HG02610 (cell line): ENCODE measurements at regions not wholly inside any gene's neighbourhood (a gene's known extent, or its start where the extent isn't known, plus 50 kb on each side); places are given as distances from the start of the nearest gene placed in this dataset.
A peak's percentile ranks its signal among the peaks of the same experiment; 100 is the strongest.

Source experiments
- ATAC-seq: cut with Tn5 transposase; IDR thresholded peaks from one replicate; pipeline ENCODE4 v1.9.1; 2021; ENCODE audit warnings: mild to moderate bottlenecking, moderate library complexity; ENCODE audit not compliant: unreplicated experiment

DNA sequence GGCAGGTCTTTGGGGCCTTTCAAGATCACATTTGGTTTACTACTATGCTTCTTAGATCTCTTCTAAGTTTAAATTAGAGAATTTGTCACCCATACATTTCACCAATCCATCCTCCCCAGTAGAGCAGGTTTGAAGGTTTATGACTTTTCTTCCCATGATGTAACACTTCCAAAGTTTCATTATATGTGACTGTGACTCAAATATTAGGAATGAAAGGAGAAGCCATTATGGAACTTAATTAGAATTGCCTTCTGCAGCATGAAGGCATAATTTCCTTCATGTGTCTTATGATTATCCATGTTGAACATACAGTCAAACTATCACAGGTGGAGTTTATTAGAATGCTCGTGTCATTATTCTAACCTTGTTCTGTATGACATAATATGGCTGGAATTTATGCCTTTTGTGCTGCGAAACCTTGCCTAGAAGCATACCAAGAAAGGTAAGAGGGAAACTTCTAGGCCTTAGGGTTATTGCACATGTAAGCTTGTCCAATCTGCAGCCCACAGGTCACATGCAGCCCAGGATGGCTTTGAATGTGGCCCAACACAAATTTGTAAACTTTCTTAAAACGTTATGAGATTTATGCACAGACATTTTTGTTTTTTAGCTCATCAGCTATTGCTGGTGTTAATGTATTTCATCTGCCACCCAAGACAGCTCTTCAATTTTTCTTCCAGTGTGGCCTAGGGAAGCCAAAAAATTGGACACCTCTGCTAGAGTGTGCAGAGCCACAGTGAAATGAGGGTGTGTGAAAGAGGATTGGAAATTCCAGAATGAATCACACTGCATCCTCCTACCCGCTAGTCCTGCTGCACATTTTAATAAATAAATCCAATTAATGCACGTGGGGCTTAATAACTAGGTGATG lies 133.6 kb downstream of the TMEM26 start:
- ATAC-seq: no peak

DNA sequence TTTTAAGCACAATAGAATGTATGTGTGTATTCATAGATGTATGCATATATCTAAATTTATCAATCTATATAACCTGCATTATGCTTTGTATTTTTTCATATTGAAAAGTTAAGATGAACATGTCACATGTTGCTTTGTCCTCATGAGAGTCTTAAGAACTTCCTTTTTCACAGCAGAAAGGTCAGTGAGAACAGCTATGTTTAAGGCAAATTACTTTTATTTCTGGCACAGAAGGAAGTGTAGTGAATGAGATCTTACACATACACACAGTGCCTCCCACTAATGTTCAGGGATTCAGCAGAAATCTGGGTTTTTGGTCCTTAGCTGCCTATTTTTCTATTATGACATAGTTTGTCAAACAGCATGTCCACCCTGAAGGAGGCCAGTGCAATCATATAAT lies 134.8 kb downstream of the TMEM26 start:
- no peak for ATAC-seq

DNA sequence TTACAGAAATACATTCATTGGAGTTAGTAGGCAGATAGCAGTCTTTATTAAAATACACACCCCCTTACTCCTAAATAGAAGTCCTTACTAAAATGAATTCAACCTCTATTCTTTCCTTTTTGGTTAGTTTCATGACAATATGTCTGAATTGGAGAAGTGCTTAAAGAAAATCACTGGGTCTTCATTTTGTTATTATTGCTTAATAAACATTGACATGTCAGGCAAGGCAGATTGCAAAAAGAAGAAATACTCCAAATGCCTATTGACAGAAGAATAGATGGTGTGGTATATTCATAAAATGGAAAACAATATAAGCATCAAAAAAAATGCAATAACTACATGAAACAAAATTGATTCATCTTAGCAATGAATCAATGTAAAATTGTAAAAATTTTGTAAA lies 135.5 kb downstream of the TMEM26 start:
- ATAC-seq: no peak

DNA sequence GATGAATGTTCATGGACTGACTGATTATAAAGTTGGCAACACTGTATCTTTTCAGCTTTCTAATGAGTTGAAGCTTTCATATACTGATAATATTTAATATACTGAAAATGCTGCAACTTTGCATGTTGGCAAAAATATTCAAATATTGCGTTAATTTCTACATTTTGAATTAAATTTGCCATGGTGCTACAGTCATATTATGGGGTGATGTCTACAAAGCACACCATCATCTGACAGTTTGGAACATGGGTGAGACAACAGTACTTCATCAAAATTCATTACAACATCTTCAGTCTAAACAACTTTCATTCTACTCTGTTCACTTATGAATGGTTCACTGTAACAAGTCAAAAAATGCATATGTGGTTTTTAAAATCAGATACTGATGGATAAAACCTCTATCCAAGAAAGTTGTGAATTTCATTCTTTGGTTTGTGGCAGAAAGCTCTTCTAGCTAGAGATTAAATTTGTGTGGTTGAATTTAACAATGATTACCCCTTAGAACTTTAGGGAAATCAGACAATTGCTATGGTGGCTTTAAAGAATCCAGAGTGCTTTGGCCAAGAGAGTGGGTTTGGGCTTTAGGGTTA lies 136.4 kb downstream of the TMEM26 start:
- no peak for ATAC-seq

DNA sequence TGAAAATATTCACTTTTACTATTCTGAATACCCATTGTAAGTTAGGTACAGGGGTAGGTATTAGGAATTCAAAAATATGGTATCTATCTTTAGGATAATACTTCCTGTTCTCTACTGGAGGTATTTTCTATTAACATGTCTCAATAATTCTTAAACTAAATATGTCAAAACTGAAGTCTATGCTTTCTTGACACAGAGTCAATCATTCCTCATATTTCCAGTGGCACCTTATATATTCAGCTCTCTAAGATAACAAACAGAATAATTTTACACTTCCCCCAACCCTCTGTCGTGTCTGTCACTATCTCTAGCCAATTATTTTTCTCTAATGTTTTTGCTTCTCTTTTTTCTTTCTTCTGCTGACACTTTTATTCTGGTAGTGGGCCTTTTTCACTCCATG lies 138.9 kb downstream of the TMEM26 start:
- no peak for ATAC-seq

DNA sequence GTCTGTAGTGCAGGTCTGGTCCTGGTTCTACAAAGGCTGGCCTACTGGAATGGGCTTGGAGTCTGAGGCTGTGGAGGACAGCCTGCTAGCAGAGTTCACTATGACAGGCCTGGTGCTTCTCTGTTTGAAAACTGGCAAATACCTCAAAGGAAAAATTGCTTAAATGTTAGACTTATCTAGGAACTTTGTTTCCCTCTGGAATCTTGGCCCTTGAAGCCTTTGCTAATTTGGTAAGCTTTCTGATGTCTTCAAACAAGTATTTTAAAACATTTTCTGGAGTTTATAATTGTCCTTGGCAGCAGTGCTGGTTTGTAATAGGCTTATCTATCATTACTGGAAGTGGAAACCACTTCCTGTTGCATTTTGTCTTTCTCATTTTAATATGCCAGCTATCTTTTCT lies 139.7 kb downstream of the TMEM26 start:
- ATAC-seq: no peak

DNA sequence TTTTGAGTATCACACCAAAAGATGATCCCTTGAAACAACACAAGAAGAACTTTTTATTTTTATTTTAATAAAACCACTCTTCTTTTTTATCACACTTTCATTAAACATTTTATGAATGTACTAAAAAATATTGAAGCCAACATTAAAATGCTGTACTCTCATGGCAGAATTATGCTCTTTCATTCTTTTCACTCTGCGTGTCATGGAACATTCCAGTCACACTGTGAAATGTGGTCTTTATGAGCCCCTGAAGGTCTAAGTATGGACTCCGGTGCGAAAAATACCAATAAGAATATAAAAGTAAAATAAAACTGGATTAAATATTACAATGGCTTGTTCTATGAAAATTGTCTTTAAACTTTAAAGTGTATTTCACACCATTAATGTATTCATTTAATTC lies 148.4 kb downstream of the TMEM26 start:
- no peak for ATAC-seq

DNA sequence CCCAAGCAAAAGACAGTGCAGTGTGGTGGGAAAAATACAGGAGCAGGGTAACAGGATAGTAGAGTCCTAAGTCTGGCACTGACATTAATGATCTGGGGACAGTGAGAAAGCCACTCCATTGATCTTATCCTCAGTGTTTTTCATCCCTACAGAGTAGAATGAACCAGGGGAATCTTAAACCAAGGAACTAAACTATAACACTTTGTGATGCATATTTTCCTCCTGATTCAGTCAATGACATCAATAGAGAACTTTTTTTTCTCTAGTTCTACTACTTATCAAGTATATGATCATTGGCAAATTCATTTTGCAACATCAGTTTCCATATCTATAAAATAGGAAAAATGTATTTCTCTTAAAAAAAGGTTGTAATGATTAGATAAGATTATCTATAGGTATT lies 151.1 kb downstream of the TMEM26 start:
- ATAC-seq: no peak

DNA sequence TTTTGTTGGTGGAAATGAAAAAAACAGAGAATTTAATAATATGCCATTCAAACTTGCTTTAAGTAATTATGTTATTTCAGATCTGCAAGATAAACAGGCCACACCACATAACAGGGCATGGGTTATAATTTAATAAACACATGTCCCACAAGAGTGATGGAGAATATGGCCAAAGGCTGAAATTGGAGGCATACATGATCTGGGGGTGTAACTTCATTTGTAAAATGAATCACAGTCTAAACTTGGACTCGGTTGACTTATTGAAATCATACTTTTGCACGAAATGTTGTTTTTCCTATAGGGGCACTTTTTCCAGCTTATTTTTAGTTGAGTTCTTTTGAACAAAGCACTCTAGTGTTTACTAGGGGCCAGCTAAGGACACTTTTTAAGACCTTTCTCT lies 151.6 kb downstream of the TMEM26 start:
- no peak for ATAC-seq

DNA sequence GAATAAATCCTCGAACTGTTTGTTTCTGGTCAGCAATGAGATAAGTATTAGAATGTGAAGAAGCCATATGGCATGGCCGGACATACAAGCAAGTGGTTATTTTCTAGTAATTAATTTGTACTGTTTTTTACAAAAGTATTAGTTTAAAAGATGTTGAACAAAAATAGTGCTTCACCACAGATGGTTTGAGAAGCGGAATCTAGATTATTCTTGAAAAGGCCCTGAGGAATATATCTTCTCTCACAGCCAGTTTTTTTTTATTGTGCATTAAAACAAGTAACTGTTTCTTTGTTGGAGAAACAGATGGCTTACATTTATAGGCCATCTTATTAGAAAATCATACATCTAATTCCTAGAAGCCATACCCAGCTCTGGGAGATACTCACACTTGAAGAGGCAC lies 153.3 kb downstream of the TMEM26 start:
- no peak for ATAC-seq

DNA sequence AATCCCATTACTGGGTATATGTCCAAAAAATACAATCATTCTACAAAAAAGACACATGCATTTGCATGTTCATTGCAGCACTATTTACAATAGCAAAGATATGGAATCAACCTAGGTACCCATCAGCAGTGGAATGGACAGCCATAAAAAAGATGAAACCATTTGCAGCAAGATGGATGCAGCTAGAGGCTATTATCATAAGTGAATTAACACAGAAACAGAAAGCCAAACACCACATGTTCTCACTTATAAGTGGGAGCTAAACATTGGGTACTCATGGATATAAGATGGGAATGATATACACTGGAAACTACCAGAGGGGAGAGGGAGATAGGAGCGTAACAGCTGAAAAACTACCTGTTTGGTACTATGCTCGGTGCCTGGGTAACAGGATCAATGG lies 154.0 kb downstream of the TMEM26 start:
- no peak for ATAC-seq

DNA sequence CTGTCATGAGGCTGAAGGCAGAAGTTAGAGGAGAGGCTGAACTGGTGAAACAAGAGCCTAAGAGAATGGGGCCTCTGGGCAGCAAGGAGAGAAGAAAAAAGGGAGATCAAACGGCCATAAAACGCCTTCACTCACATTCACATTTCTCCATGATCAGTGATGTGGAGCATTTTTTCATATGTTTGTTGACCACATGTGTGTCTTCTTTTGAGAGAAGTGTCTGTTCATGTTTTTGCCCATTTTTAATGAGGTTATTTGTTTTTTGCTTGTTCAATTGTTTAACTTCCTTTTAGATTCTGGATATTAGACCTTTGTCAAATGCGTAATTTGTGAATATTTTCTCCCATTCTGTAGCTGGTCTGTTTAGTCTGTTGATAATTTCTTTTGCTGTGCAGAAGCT lies 155.0 kb downstream of the TMEM26 start:
- no peak for ATAC-seq

DNA sequence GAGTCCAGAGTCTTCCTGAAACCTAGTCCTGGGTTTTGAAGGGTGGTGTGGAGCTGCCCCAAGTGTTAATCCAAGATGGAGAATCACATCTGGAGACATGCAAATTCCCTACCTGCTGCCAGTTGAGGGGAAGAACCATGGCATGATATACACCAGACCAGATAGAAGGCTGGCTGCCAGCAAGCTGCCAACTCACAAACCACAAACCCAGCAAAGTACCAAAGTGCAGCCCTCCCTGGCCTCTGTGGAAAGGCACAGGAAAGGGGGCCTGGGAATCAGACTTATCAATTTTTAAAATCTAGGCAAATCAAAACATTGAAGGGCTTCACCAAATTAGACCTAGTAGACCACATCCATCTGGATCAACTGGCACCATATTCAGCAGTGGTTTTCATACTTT lies 157.0 kb downstream of the TMEM26 start:
- ATAC-seq: no peak

DNA sequence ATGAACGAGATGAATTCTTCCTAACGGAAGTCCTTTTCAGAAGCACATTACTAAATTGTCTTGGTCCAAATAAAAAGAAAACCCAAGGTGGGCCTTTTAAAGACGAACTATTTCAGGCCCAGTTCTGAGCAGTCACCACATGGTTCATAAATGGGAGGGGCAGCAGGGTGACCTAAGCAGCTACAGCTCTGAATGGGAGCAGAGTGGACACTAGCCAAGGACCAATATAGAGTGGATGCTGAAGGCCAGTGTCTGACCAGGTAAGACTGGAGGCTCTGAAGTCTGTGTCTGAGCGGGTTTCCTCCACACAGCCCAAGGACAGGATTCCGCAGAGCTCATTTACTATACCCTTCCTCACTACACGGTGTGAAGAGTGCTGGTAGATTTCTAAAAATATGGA lies 159.1 kb downstream of the TMEM26 start:
- no peak for ATAC-seq

DNA sequence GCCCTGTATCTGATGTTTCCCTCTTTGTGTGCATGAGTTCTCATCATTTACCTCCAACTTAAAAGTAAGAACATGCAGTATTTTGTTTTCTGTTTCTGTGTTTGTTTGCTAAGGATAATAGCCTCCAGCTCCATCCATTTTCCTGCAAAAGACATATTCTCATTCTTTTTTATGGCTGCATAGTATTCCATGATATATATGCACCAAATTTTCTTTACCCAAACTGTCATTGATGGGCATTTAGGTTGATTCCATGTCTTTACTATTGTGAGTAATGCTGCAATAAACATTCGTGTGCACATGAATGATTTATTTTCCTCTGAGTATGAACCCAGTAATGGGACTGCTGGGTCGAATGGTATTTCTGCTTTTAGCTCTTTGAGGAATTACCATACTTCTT lies 163.4 kb downstream of the TMEM26 start:
- ATAC-seq: no peak

DNA sequence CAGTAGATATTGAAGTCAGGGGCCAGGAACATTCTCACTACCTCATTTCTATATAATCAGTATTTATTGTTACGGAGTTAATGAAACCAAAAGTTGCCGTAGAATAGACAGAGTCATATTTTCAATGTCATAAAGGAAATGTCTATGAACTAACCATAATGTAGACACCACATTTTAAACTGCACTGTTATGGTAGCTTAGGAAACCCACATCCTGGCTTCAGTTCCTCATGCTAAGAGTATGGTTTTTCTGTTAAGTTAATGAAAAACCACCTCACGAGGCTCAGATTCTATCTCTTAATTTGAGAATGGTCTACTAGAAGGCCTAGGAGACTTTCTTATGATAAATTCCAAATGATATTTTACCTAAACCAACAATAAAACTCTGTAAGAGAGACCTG lies 166.5 kb downstream of the TMEM26 start:
- peak; percentile 100 for ATAC-seq

DNA sequence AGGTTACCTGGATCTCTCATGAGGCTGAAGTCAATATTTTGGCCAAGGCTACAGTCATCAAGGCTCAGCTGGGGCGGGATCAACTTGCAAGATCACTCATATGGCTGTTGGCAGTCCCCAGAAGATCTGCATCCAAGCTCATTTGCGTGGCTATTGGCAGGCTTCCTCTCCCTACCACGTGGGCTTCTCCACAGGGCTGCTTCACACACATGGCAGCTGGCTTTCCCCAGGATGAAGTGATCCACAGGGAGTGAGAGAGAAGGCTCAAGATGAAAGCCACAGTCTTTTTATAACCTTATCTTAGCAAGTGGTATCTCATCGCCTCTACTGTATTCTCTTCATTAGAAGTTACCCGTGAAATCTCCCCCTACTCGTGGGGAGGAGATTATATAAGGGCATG lies 167.4 kb downstream of the TMEM26 start:
- no peak for ATAC-seq

DNA sequence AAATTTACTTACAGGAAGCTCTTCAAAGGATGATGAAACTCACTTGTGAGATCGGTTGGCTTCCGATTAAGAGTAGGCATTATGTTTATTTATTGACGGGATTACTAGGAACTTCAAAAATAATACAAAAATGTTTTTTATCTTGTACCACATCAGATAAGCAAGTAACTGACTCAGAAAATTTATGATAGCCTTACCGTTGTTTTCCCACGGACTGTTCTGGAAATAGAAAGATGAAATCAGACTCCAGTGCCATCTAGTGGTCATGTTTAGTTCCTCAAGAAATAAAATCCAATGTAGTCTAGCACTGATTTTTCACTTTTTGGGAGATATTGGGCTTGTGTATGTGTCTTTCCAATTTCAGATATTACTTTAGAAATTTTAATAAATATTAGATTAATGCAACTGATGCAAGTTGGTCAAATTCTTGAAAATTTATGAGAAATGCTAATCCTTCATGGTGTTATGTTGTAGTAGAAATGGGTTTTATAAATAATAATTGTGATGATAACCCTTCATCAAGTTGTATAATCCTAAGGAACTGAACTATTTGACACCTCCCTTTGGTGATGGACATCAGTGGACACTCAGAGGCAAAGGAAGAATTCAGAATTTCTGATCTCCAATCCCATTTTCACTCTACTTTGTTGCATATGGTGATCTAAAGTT lies 168.8 kb downstream of the TMEM26 start:
- no peak for ATAC-seq

DNA sequence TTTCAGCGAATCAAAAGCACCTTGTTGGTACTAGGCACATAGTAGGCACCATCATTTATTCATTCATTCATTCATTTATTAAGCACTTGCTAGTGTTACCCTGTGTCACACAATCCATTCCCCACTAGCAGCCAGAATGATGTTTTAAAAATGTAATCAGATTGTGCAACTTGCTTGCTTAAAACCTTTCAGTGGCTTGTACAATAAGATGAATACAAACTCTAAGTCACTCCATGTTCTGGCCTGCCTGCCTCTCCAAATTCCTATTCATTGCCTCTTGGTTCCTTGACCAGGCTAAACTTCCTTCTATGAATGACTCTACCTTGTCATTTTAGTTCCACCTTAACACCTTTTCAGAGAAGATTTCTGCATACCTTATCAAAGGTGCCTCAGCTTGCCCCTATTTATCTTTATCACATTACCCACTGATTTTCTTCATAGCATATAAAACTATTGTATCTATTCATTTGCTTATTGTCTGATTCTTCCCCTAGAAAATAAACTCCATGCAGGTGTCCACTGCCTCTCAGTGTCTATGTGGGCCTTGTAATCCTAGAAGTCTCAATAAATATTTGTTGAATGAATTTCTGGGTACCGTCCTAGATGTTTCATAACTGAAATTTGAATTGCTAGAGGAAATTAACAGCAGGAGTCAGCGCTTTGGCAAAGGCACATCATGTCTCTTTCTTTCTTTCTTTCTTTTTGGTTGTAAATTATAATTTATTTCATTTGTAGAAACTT lies 169.5 kb downstream of the TMEM26 start:
- no peak for ATAC-seq

DNA sequence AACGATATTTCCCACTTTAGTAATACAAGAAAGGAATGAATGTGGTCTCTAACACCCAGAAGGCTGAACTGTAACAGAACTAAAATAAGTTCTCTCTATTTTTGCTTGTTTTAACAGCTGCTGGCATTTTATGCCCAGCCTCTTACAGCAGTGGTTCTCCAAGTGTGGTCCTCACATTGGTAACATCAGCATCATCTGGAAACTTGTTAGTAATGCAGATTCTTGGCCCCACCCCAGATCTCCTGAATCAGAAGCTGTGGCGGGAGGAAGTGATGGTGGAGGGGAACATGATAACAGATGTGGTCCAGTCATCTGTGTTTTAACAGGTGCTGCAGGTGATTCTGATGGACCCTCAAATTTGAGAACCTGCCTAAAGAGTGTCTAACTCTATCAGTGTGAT lies 170.1 kb downstream of the TMEM26 start:
- no peak for ATAC-seq

DNA sequence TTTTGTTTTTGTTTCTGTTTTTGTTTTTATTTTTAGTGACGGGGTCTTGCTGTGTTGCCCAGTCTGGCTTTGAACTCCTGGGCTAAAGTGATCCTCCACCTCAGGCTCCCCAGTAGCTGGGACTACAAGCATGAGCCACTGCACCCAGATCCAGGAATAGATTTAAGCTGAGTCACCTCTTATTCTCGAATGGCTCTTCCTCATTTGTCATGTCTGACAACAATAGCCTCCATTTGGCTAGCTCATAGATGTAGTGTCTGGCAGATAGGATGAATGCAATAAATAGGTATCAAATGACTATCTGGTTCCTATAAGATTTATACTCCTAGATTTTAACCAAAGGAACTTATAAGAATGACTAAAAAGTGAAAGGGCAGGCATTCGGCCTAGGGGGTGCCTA lies 172.9 kb downstream of the TMEM26 start:
- ATAC-seq: no peak

DNA sequence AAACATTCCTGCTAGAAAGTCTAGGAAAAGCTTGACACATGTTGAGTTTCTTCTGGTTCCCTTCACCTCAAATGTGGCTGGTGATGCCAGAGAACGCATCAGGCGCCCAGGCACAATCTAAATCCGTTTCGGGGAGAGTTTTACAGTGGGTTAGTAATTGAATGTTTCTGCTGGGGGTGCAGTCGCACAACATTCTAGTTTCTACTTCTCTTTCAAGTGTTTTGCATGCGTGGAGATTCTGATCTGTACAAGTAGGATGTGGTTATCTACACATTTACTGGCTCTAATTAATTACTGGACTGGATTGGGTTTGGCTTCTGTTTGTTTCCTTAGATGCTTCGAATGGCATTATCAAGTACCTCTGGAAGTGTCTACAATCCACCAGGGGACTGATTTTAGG lies 173.8 kb downstream of the TMEM26 start:
- ATAC-seq: no peak
